HL-60/S4 treated with phorbol 12-myristate 13-acetate at 8.2 ng/mL for 4 days and 3 days (cell line): ENCODE measurements at regions not wholly inside any gene's neighbourhood (a gene's known extent, or its start where the extent isn't known, plus 50 kb on each side); places are given as distances from the start of the nearest gene placed in this dataset.
"Not testable (repeated sequence)": the region's sequence is repeated elsewhere in the genome, so short reads cannot be mapped to it uniquely, and the experiment has no call there.

Experiments
- in situ Hi-C: fragments of 300-500 bp; cut with MboI; formaldehyde crosslinking; loops from 2 replicates; pipeline ENCODE4 v1.15.0; 2022; ENCODE audit warnings: low sequenced_read_pairs

DNA sequence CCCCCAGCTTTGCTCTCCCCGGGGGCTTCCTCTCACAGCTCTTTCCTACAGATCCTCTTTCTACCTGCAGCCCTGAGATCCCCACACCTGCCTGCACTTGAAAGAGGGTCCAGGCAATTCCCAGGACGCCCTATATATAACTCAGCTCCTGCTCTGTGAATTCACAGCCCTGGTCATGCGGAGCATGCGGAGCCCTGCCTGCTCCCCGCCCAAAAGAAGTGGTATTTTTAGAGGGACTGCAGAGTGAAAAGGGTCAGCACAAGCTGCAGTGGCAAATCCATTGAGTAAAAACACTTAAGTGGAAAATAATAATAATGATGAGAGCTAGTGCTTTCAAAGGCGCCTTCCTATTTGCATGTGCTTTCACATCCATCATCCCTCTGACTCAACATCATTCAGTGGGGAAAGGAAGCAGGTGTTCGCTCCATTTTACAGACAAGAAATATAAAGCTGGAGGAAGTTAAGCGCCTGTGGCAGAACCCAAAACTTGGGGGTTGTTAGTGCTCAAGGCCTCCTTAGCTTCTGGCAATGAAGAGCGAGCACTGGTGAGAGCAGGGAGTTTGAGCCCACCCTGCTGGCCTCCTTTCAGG, 76.3 kb upstream of the LIPC start:
- in situ Hi-C loops, result no loop called here

GRCh38 chr15:58355973-58356372, 75.8 kb upstream of the LIPC start:
- in situ Hi-C loops, result no loop called here

GRCh38 chr15:58357529-58358476, 74.0 kb upstream of the LIPC start:
- in situ Hi-C loops, result no loop called here

- in situ Hi-C loops, result no loop called here
Measured at GRCh38 chr15:58360421-58361090, 71.2 kb upstream of the LIPC start.

GRCh38 chr15:58361273-58361759, 70.5 kb upstream of the LIPC start:
- in situ Hi-C loops, result no loop called here

DNA sequence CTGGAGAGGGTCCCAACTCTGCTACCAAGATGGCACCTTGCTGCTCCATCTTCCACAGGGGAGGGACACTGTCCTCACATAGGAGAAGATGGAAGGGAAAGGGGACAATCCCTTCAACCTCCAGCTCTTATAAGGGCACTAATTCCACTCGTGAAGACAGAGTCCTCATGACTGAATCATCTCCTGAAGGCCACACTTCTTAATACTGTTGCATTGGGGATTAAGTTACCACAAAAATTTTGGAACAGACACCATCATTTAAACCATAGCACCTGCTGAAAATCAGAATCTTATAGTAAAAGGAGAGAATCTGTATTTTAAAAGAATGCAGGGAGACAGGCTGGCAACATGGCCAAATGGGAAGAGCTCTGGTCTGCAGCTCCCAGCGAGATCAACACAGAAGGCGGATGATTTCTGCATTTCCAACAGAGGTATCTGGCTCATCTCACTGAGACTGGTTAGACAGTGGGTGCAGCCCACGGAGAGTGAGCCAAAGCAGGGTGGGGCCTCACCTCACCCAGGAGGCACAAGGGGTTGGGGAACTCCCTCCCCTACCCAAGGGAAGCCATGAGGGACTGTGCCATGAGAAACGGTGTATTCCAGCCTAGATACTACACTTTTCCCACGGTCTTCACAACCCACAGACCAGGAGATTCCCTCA, 69.4 kb upstream of the LIPC start:
- in situ Hi-C loops, result no loop called here

- in situ Hi-C loops, result not testable (repeated sequence)
Measured at GRCh38 chr15:58363118-58363517, 68.7 kb upstream of the LIPC start.

DNA sequence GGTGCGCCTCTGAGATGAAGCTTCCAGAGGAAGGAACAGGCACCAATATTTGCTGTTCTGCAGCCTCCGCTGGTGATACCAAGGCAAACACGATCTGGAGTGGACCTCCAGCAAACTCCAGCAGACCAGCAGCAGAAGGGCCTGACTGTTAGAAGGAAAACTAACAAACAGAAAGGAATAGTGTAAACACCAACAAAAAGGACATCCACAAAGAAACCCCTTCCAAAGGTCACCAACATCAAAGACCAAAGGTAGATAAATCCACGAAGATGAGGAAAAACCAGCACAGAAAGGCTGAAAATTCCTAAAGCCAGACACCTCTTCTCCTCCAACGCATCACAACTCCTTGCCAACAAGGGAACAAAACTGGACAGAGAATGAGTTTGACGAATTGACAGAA, 68.1 kb upstream of the LIPC start:
- in situ Hi-C loops, result not testable (repeated sequence)

DNA sequence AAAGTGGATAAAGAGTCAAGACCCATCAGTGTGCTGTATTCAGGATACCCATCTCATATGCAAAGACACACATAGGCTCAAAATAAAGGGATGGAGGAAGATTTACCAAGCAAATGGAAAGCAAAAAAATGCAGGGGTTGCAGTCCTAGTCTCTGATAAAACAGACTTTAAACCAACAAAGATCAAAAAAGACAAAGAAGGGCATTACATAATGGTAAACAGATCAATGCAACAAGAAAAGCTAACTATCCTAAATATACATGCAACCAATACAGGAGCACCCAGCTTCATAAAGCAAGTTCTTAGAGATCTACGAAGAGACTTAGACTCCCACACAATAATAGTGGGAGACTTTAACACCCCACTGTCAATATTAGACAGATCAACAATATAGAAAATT, 66.7 kb upstream of the LIPC start:
- in situ Hi-C loops, result not testable (repeated sequence)

- in situ Hi-C loops, result no loop called here
Measured at GRCh38 chr15:58369261-58369701, 62.5 kb upstream of the LIPC start.

- in situ Hi-C loops, result no loop called here
Measured at GRCh38 chr15:58369956-58370355, 61.8 kb upstream of the LIPC start.

DNA sequence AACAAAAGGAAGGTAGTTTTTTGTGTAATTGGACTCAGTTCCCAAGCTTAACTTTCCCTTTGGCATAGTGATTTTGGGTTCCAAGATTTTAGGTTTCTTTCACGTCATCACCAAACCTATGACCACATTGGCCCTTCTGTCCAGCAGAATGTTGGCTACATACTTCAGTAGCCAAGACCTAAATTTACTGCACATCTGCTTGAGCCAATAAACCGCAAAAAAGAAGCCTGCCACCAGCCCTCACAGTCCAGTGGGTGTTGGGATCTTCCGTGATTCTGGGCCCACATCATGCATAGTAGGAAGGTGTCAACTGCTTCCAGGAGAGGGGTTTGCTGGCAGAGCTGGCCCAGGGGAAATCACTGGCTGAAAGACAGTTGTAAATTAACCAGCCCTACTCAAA, 57.6 kb upstream of the LIPC start:
- in situ Hi-C loops, result no loop called here

DNA sequence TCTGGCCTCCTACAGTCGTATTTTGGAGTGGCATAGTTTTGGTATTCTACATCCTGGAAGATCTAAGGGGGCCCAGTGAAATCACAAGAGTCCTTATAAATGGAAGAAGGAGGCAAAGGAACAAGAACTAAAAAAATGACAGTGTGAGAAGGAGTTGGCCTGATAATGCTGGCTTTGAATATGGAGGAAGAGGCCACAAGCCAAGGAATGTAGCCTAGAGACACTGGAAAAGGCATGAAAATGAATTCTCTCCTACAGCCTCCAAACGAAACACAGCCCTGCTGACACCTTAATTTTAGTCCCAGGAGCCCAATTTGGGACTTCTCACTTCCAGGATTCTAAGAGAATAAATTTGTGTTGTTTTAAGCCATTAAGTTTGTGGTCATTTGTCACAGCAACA, 54.6 kb upstream of the LIPC start:
- in situ Hi-C loops, result no loop called here

DNA sequence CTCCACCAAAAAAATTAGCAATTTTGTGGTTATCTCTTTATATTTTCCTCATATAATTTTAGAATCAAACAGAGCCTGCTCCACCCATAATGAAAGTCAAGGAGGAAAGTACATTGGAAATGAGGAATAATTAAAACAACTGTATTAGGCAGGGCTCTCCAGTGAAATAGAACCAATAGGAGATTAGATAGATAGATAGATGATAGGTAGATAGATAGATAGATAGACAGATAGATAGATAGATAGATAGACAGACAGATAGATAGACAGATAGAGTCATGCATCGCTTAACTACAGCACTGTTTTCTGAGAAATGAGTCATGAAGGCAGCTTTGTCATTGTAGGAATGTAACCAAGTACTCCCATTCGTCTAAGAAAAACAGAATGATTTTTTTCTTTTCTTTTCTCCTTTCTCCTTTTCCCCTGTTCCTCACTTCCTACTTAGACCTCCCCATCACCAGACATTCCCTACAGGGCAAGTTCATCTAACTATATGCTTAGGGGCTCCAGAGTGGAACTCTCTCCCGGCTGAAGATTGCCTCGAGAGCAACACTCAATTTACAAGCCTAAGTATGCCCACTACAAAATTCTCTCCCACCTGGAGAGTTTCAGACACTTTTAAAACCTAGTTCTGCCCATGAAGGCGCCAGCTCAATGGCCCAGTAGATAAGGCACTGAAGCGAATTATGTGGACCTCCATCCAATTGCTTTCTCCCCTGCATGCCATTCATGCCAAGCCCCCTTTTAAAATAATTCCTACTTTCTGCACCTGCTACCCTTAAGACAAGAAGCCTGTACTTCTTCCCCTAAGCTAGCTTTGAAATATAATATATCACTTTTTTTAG, 53.3 kb upstream of the LIPC start:
- in situ Hi-C loops, result no loop called here

- in situ Hi-C loops, result not testable (repeated sequence)
Measured at GRCh38 chr15:58379454-58379853, 52.3 kb upstream of the LIPC start.

DNA sequence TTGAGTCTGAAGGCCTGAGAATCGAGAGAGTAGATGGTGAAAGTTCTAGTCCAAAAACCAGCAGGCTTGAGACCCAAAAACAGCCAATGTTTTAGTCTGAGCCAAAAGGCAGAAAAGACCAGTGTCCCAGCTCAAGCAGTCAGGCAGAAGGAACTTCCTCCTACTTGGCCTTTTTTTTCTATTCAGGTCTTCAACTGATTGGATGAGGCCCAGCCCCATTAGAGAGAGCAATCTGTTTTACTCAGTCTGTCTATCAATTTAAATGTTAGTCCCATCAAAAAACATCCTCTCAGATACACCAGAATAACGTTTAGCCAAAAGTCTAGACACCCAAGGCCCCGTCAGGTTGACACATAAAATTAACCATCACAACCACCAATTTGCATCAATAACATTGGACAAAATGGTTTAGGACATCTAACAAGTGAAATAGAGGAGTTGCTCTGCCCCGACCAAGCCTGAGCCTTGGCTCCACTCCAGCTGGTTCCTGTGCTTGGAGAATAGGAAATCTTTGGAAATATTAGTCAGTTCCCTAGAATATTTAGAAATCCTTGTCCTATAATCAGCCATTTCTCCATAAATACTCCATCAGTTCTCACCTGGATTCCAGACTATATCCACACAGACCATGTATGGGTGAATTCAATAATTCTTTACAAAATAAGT, 51.4 kb upstream of the LIPC start:
- in situ Hi-C loops, result no loop called here

DNA sequence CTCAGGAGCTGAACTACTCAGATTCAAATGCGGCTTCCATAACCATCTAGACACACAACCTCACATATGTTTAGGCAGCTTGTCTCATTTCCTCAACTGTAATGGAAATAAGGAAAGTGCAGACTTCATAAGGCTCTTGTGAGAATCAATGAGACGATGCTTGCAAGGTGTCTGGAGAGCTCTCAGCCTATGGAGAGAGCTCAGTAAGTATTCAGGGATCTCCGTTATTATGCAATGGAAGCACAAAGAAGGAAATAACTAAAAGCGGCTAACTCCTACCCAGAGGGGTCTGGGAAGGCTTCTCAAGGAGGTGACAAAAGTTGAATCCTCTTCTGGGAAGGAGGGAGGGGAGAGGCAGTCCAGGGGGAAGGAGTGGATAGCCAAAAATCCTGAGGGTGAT, 50.1 kb upstream of the LIPC start:
- in situ Hi-C loops, result no loop called here
